Erythroblast (primary cell): ENCODE measurements at regions not wholly inside any gene's neighbourhood (a gene's known extent, or its start where the extent isn't known, plus 50 kb on each side); places are given as distances from the start of the nearest gene placed in this dataset.

Experiments used
- DNase-seq, 2 experiments: peaks; one replicate each; lab custom pipeline; 2025; lab: John Stamatoyannopoulos, UW
- GATA1 ChIP-seq: IDR thresholded peaks from 2 replicates; pipeline ENCODE4 v1.6.1; 2011; ENCODE audit warnings: low read depth, mild to moderate bottlenecking, control low read depth, low read length, moderate library complexity
- POLR2A ChIP-seq: IDR thresholded peaks from 2 replicates; pipeline ENCODE4 v1.6.1; 2011; ENCODE audit warnings: mild to moderate bottlenecking, low read length

- DNase-seq: no peak
- TF ChIP-seq POLR2A (no peak), GATA1 (no peak)
Observed at GRCh38 chr2:155178921-155179320, 480.4 kb downstream of the KCNJ3 start.

DNA sequence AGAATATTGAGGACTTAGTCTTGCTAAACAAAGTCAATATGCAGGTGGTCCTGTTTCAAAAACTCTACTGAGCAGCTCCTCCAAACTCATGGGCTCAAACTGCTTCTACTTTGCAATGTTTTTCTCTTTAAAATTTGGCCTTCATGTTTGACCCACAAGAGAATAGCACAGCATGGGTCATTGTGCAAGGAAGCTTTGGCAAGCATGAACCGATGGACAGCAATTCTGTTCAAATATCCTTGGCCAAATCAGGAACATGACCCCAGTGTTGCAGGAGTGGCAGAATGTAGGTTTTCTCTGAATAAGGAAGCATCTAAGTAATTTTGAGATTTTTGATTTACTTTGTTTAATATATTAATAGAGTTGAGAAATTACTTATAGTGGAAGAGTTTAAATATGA, 477.9 kb downstream of the KCNJ3 start:
- no peak for DNase-seq
- TF ChIP-seq GATA1: no peak
- TF ChIP-seq POLR2A: no peak

DNA sequence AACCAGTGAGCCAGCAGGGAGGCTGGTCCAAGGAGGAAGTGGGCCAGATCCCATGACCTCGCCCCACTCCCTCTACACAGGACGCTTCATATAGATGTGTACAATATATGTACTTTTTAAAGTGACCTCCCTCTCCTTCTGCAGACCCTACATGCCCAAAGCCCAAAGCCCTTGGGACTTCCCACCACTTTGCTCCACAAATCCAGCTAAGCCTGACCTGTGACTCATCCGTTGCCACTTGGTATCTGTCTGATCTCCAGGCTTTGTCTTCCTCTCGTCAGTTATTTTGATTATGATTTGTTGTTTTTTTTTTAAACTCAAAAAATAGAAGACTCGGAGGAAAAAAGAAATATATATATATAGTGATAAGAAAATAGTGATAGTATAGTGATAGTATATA, 470.8 kb downstream of the KCNJ3 start:
- DNase-seq: no peak
- TF ChIP-seq POLR2A: no peak
- no peak for TF ChIP-seq GATA1

- TF ChIP-seq POLR2A (no peak), GATA1 (no peak)
- DNase-seq: no peak
Observed at GRCh38 chr2:155162494-155162893, 464.0 kb downstream of the KCNJ3 start.

GRCh38 chr2:155161314-155161713, 462.8 kb downstream of the KCNJ3 start:
- no peak for DNase-seq
- TF ChIP-seq GATA1: no peak

GRCh38 chr2:155157711-155158110, 459.2 kb downstream of the KCNJ3 start:
- no peak for TF ChIP-seq POLR2A
- TF ChIP-seq GATA1: no peak
- no peak for DNase-seq

DNA sequence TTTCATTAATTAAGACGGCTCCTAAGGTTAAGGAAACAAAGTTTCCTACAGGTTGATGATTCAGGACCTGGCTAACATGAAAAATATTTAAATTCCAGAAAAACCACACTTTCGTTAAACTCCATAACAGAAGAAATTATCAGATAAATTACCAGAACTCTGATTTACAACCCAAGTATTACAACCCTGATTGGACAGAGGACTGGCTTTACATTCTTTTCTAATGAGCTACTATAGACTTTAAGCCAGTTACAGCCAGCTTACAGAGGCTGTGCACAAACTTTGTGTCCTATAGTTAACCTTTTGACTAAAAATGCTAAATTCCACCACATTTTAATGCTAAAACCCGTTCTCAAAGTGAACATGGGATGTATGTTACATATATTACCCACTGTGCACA, 458.6 kb downstream of the KCNJ3 start:
- DNase-seq: no peak
- TF ChIP-seq POLR2A: no peak
- no peak for TF ChIP-seq GATA1

- DNase-seq: no peak
- TF ChIP-seq GATA1 (no peak), POLR2A (no peak)
Observed at GRCh38 chr2:155151945-155152344, 453.4 kb downstream of the KCNJ3 start.

DNA sequence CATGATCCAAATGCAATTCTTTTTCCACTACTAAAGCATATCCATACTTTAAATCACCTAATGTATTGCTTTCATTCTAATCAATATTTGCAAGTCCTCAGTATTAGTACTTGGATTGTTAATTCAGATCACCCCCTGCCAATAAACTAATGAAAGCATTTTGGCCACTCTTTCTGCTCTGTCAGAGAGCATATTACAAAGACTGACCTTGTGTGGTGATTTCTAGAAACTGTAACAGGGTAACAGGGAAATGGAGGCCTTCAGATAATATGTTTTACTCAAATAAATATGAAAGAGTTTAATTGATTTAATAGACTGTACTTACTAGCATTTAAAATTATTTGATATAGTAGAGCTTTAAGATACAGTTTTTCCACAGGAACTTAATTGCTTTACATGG, 453.0 kb downstream of the KCNJ3 start:
- DNase-seq: no peak
- TF ChIP-seq GATA1 (no peak), POLR2A (no peak)

- no peak for DNase-seq
- TF ChIP-seq GATA1 (no peak), POLR2A (no peak)
Observed at GRCh38 chr2:155145758-155146229, 447.3 kb downstream of the KCNJ3 start.

GRCh38 chr2:155141418-155141817, 442.9 kb downstream of the KCNJ3 start:
- no peak for DNase-seq
- TF ChIP-seq POLR2A: no peak
- TF ChIP-seq GATA1: no peak

DNA sequence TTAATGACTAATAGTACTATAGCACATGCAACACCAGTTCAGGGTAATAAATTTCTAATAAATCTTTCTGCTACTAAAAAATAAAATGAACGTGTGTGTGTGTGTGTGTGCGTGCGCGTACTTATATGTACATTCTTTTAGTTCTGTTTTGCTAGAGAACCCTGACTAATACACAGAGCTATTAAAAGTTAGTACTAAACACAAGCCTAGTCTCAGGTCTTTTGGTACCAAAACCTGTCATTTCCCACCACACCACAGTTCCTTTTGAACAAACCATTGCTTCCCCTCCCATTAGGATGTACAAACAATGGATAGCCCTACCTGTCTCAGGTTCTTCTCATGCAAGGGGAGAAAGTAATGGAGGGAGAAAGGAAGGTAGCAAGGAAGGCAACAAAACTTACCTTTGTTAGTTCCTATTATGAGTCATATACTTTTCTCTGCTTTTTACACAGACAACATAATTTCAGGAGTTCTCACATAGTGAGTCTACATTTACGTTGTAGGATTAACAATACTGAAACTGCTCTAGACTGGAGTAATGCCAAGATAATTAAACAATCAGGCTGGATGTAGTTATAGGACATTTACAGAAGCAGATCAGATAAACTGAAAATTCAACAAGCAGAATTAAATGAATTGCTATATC, 427.2 kb downstream of the KCNJ3 start:
- no peak for TF ChIP-seq POLR2A
- TF ChIP-seq GATA1: no peak
- no peak for DNase-seq

DNA sequence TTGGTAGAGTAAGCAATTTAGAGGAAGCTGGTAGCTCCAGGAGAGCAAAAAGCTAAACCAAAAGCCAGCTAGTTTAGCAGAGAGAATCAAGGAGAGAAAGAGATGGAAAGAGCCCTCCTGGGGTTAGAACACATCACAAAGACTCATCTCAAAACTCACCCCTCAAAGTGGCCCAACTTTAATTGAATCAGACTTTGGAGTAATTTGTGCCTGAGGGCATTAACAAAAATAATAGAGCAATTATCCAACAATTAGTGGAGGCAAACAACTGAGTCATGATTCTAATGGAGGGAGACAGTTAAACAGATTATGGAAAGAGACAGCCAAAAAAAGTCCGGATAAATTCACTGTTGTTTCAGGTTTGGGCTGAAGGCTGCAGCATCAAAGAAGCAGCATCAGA, 417.4 kb downstream of the KCNJ3 start:
- TF ChIP-seq POLR2A (no peak), GATA1 (no peak)
- no peak for DNase-seq

DNA sequence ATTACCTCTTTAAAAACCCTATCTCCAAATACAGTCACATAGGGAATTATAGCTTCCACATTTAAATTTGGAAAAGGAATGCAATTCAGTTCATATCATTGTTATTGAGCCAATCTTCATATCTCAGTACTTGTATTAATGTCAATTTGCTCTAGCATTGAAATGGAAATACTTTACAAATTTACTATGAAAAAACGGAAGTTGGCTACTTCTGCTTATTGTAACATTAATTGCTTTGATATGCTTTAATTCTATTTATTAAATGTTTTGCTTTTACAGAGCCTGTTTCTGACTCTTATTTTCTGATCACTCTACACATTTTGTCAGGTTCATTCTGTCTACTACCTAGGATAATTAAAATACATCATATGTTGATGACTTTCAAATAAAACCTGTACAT, 412.6 kb downstream of the KCNJ3 start:
- TF ChIP-seq GATA1: no peak
- no peak for DNase-seq

DNA sequence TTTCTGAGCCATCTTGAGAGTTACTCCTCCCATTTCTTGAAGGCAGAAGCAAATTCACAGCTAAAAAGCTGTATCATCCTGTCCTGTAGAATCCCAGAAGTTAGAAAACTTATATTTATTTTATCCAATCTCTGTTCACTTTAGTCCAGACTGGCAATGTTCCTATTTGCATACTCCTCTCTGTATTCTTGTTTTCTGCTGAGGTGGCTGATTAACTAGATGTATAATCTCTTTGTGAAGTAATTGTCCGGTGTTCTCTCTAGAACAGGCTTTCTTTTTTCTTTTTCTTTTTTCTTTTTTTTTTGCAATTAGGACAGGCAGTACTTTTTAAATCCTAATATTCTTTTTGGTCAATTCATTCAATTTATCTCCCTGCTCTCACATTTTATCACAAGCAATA, 411.0 kb downstream of the KCNJ3 start:
- DNase-seq: no peak
- no peak for TF ChIP-seq GATA1
- TF ChIP-seq POLR2A: no peak

DNA sequence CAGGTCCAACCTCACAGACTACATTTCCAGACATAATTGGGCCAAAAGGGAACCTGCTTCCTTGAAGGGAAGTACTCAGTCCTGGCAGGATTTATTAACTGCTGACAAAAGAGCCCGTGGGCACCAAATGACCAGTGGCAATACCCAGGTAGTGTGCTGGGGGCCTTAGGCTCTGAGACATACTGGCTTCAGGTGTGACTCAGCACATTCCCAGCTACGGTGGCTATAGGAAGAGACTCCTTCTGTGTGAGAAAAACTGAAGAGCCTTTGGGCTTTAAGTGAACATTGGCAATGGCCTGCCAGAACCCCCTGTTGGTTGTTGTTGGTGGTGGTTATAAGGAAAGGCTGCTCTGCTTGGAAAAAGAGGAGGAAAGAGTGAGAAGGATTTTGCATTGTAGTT, 401.8 kb downstream of the KCNJ3 start:
- DNase-seq: no peak
- TF ChIP-seq POLR2A: no peak
- no peak for TF ChIP-seq GATA1
